ENCODE measurements at regions not wholly inside any gene's neighbourhood (a gene's known extent, or its start where the extent isn't known, plus 50 kb on each side); places are given as distances from the start of the nearest gene placed in this dataset.

GRCh38 chr6:163748036-163748435 is 333.5 kb downstream of the QKI start:
- TF ChIP-seq EP300 (IDR thresholded peaks at IDR 0.05), result no peak
- no peak for TF ChIP-seq POLR2AphosphoS5 (IDR thresholded peaks at IDR 0.05)
- no peak for TF ChIP-seq CTCF (IDR thresholded peaks at IDR 0.05)

Measured in esophagus muscularis mucosa (tissue), 4 donors.